ENCODE measurements at regions not wholly inside any gene's neighbourhood (a gene's known extent, or its start where the extent isn't known, plus 50 kb on each side); places are given as distances from the start of the nearest gene placed in this dataset.
A peak's percentile ranks its signal among the peaks of the same experiment; 100 is the strongest.
"Not testable (repeated sequence)": the region's sequence is repeated elsewhere in the genome, so short reads cannot be mapped to it uniquely, and the experiment has no call there.

DNA sequence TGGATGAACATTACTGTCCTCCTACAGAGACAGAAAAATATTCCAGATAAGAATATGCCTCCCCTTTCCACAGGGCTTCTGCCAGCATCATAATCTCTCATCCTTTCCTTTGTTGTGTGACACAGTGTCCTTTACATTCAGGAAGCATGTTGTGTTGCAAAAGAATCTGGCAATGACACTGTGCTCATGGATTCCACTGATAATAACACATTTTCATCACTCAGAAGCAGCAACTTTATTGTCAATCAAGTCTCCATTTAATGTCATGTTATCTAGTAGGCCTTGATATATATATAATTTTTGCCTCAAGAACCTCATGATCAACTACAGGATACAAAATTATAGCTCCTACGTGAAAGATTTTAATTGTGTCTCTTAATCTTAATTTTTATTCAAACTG is 833.9 kb downstream of the FSTL5 start:
- DNase-seq, result no peak

GRCh38 chr4:161321706-161322105 is 842.1 kb downstream of the FSTL5 start:
- no peak for DNase-seq

- no peak for DNase-seq
Measured at GRCh38 chr4:161320377-161320776, 843.4 kb downstream of the FSTL5 start.

GRCh38 chr4:161317000-161317399 is 846.8 kb downstream of the FSTL5 start:
- no peak for DNase-seq

- no peak for DNase-seq
Measured at GRCh38 chr4:161314371-161314770, 849.4 kb downstream of the FSTL5 start.

DNA sequence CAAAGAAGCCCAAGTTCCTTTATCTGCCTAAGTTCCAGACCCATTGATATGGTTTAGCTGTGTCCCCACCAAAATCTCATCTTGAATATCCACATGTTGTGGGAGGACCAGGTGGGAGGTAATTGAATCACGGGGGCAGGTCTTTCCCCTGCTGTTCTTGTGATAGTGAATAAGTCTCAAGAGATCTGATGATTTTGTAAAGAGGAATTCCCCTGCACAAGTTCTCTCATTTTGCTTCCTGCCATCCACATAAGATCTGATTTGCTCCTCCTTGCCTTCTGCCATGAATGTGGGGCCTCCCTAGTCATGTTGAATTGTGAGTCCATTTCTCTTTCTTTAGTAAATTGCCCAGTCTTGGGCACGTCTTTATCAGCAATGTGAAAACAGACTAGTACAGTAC is 860.2 kb downstream of the FSTL5 start:
- DNase-seq, result no peak

- no peak for DNase-seq
Measured at GRCh38 chr4:161291222-161291621, 872.6 kb downstream of the FSTL5 start.

GRCh38 chr4:161287678-161288352 is 876.0 kb downstream of the FSTL5 start:
- DNase-seq, result no peak

DNA sequence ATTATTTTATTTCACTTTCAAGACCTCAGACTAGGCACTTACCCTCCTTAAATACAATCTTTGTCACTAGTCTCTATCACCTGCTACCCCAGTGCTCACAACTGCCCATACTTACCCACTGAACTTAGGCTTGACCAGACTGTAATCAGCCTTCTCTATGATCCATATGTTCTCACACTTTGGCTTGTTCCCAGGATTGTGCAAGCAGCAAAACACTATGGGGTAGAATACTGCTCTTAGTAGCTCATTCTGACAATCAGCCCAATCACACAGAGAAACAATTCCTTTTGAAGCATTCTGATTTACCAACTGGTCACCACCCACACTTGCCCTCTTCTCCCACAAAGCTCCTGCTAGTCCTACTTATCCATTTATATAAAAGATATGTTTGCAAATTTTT is 878.3 kb downstream of the FSTL5 start:
- no peak for DNase-seq

- DNase-seq, result no peak
Measured at GRCh38 chr4:161280929-161281328, 882.9 kb downstream of the FSTL5 start.

- DNase-seq, result no peak
Measured at GRCh38 chr4:161279095-161279494, 884.7 kb downstream of the FSTL5 start.

DNA sequence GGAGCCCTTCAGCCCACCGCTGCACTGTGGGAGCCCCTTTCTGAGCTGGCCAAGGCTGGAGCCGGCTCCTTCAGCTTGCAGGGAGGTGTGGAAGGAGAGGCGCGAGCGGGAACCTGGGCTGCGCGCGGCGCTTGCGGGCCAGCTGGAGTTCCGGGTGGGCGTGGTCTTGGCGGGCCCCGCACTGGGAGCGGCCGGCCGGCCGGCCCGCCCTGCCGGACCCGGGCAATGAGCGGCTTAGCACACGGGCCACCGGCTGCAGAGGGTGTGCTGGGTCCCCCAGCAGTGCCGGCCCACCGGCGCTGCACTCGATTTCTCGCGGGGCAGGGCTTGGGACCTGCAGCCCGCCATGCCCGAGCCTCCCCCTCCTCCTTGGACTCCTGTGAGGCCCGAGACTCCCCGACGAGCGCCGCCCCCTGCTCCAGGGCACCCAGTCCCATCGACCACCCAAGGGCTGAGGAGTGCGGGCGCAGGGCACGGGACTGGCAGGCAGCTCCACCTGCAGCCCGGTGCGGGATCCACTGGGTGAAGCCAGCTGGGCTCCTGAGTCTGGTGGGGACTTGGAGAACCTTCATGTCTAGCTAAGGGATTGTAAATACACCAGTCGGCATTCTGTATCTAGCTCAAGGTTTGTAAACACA is 886.5 kb downstream of the FSTL5 start:
- DNase-seq, result not testable (repeated sequence)

DNA sequence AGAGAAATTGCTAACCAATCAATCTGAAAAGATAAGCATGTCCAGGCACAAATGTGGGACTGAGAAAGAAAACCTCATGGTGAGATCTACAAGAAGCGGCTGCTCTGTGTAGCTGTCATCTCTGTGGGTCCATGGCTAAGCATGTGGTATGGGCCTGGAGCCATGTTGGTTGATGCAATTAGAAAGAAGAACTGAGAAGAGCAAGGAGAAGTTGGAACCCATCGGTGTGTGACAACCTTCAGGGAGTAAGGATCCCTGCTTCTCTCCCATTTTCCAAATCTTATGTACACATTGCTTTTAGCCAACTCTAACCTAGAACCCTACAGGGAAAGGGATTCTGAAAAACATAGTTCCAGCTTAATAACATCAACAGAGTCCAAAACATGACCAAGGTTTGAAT is 890.2 kb downstream of the FSTL5 start:
- DNase-seq, result no peak

- no peak for DNase-seq
Measured at GRCh38 chr4:161260819-161261218, 903.0 kb downstream of the FSTL5 start.

GRCh38 chr4:161256716-161257115 is 907.1 kb downstream of the FSTL5 start:
- DNase-seq, result no peak

- DNase-seq, result no peak
Measured at GRCh38 chr4:161256172-161256571, 907.6 kb downstream of the FSTL5 start.

DNA sequence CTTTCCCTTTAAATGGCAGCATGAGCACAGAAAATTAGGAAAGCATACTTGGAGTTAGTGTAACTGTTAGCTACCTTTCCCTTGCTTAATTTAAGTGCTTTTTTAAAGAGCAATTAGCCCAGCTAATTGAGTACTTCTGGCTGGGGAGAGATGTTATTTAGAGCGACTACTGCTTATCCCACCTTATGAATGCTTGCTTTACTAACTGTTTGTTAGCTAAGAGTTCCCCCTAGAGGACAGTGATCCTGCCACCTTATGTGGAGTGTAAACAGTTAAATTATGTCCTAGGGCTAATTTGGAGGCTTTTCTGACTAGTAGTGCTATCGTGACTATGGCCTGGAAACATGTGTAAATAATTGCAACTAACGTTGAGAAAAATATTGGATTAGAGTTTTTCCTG is 909.4 kb downstream of the FSTL5 start:
- DNase-seq, result no peak

GRCh38 chr4:161252520-161253141 is 911.2 kb downstream of the FSTL5 start:
- DNase-seq, result peak; percentile 9

- DNase-seq, result no peak
Measured at GRCh38 chr4:161249779-161250440, 913.9 kb downstream of the FSTL5 start.

DNA sequence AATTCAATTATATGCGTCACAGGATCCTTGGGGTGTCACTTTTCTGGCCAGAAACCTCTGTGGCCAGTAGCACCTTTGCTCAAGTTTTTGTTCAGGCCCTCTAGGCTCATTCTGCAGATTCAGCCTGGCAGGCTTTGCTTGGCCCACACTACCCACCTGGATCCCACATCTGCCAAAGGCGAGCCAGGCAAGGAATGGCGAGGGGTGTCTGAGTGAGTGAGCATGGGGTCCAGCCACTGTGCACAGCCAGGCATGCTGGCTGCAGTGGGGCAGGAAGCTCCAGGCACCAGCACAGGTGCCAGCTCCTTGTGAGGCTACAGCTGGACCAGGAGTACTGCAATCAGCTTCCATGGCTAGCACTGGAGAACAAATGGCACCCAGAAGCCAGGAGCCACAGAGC is 914.9 kb downstream of the FSTL5 start:
- DNase-seq, result no peak

DNA sequence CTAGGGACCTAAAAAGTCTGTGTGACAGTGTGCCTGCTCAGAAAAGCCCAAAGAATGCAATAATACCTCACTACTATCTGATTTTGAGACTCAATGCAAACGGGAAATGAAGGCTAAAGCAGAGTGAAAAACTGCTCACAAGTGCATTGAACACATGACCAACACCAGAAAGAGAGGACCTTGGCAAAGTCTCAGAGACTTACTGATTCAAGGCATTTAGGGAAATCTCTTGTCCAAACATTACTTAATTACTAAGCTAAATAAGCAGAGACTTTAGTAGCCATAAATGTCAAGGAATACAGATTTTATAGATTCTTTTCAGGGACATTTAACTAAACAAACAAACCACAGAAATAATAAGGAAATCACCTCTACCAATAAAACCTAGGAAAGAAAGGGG is 916.0 kb downstream of the FSTL5 start:
- DNase-seq, result no peak

DNA sequence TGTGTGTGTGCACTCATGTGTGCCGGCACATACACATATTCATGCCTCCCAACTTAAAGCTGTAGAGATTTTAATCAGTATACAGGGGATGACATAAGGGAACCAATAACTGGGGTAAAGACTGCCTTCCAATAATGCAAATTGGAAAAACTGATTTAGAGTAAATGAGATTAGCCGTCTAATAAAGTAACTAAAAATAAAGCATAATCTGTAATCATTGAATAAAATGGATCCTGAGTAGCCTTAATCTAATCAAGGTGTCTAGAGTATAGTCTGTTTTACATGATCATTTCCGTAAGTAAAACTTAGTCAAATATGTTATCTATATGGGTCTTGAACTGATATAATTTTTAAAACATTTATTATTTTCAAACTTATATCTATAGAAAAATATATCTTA is 925.8 kb downstream of the FSTL5 start:
- DNase-seq, result no peak

DNA sequence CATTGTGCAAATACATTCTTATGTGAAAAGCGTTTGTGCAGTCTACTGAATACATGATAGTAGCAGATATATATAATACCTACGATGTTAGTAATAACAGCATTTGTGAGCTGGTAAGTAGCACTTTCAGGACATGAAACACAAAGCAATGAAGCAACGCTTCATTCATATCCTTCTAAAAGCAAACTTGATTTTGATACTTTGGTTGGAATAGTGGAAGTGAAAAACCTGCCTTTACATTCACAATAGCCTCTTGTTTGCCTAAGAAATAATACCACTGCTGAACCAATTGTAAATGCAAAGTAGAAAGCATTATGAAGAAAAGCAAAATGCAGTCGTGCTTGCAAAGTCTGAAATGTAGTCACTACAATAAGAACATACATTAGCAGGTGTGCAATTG is 926.3 kb downstream of the FSTL5 start:
- DNase-seq, result no peak

GRCh38 chr4:161225327-161225726 is 938.5 kb downstream of the FSTL5 start:
- DNase-seq, result no peak

All from NCI-H2029 treated with DMSO at 0.1 percent for 48 hours (cell line).